ENCODE measurements at regions not wholly inside any gene's neighbourhood (a gene's known extent, or its start where the extent isn't known, plus 50 kb on each side); places are given as distances from the start of the nearest gene placed in this dataset.
"Not testable (repeated sequence)": the region's sequence is repeated elsewhere in the genome, so short reads cannot be mapped to it uniquely, and the experiment has no call there.

- DNase-seq = no peak
These were observed 53.9 kb upstream of the HABP2 start for GRCh38 chr10:113498997-113499396.

- no peak for DNase-seq
These were observed 53.0 kb upstream of the HABP2 start for GRCh38 chr10:113499806-113500205.

DNA sequence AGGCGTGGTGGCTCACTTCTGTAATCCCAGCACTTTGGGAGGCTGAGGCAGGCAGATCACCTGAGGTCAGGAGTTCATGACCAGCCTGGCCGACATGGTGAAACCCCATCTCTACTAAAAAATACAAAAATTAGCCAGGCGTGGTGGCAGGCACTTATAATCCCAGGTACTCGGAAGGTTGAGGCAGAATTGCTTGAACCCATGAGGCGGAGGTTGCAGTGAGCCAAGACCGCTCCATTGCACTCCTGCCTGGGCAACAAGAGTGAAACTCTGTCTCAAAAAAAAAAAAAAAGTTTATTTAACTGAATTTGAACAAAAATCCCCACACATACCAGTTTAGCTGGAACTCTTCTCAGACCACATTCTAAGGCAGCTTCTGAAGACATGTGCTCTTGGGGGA lies 51.8 kb upstream of the HABP2 start:
- DNase-seq = not testable (repeated sequence)

Data from activated effector memory CD4-positive, alpha-beta T cell treated with Interleukin-2 at 50 U/mL for 16 hours (primary cell).